HepG2 (cell line): ENCODE measurements at regions not wholly inside any gene's neighbourhood (a gene's known extent, or its start where the extent isn't known, plus 50 kb on each side); places are given as distances from the start of the nearest gene placed in this dataset.

Experiments
- ATAC-seq: fragments of 200-7000 bp; cut with Tn5 transposase; 3 replicates; pipeline ENCODE4 v1.9.1; 2020; ENCODE audit warnings: mild to moderate bottlenecking, moderate library complexity
- BruUV-seq: library from RNA; stranded (reverse); fragments of 400-500 nt; replicated peaks from 2 replicates; lab custom pipeline; 2021; lab: Mats Ljungman, UMichigan
- CTCF ChIA-PET: fragments of 300-600 bp; formaldehyde crosslinking; extraction: SDS; loops from one replicate; lab custom pipeline; 2021; ENCODE audit warnings: low total read pairs, inconsistent platforms, low intra/inter-chr PET ratio; lab: Yijun Ruan, JAX
- POLR2A ChIA-PET: fragments of 350-600 bp; sonication (Branson Sonifier 250); formaldehyde crosslinking; loops from one replicate; lab custom pipeline; 2020; ENCODE audit warnings: antibody characterized with exemption, inconsistent platforms; lab: Yijun Ruan, JAX
- DNase-seq: peaks from one replicate; pipeline ENCODE4 v3.0.0-alpha.2; 2015; ENCODE audit warnings: low spot score
- FAIRE-seq: peaks from 3 replicates; lab custom pipeline; 2011; peaks lifted over from hg19 to GRCh38; lab: Jason Lieb, UNC
- H2AFZ ChIP-seq: one replicate; pipeline ENCODE4 v1.6.1; 2011; ENCODE audit warnings: low read length, inconsistent platforms
- H3K27ac ChIP-seq: fragments of 300-600 bp; 3 replicates; pipeline ENCODE4 v1.8.0; 2011; ENCODE audit warnings: mixed run types, mild to moderate bottlenecking, mixed read lengths, low read length, inconsistent platforms; ENCODE audit not compliant: insufficient read depth; ENCODE audit errors: extremely low read length
- H3K27me3 ChIP-seq, 2 experiments: fragments of 200-600 bp in 1 of 2; 2 replicates in 1 of 2; 3 replicates in 1 of 2; pipeline versions ENCODE4 v1.6.0 to v1.8.0; 2011; ENCODE audit warnings: low read length in 2 of 2, mild to moderate bottlenecking in 2 of 2, moderate library complexity in 2 of 2, inconsistent platforms in 1 of 2; ENCODE audit not compliant: insufficient read depth in 2 of 2, control insufficient read depth in 1 of 2
- H3K36me3 ChIP-seq, 2 experiments: fragments of 200-600 bp in 1 of 2; replicated peaks in 1 of 2; 2 replicates in 1 of 2; 3 replicates in 1 of 2; pipeline versions ENCODE4 v1.5.1 to v1.8.0; 2011; ENCODE audit warnings: low read length in 2 of 2, inconsistent platforms in 1 of 2; ENCODE audit not compliant: insufficient read depth in 2 of 2, control insufficient read depth in 1 of 2
- H3K4me1 ChIP-seq: 2 replicates; pipeline ENCODE4 v1.5.1; 2012; ENCODE audit warnings: low read length, inconsistent platforms; ENCODE audit not compliant: insufficient read depth
- H3K4me2 ChIP-seq: 2 replicates; pipeline ENCODE4 v1.6.0; 2011; ENCODE audit warnings: low read depth, low read length, inconsistent platforms
- H3K4me3 ChIP-seq, 3 experiments: fragments of 200-600 bp in 1 of 3; sonication (generic), shearing (Covaris generic) in 1 of 3; replicated peaks in 1 of 3; 2 replicates each; pipeline ENCODE4 v1.5.1; 2011 to 2016; ENCODE audit warnings: low read length in 3 of 3, inconsistent platforms in 2 of 3, low read depth in 2 of 3, mild to moderate bottlenecking in 2 of 3, control low read depth in 1 of 3, mixed read lengths in 1 of 3; ENCODE audit not compliant: insufficient read depth in 1 of 3
- H3K79me2 ChIP-seq: one replicate; pipeline ENCODE4 v1.6.1; 2011; ENCODE audit warnings: low read length, inconsistent platforms; ENCODE audit not compliant: insufficient read depth
- H3K9ac ChIP-seq: 2 replicates; pipeline ENCODE4 v1.6.0; 2011; ENCODE audit warnings: mild to moderate bottlenecking, low read depth, low read length, inconsistent platforms; ENCODE audit not compliant: insufficient read depth
- H3K9me3 ChIP-seq: 2 replicates; pipeline ENCODE4 v1.5.1; 2012; ENCODE audit warnings: mild to moderate bottlenecking, low read length
- H4K20me1 ChIP-seq: 2 replicates; pipeline ENCODE4 v1.6.0; 2011; ENCODE audit warnings: inconsistent platforms, mild to moderate bottlenecking, low read length, moderate library complexity; ENCODE audit not compliant: insufficient read depth
- DNMT3B ChIP-seq: conservative IDR thresholded peaks from 2 replicates; pipeline ENCODE4 v1.6.1; 2016; ENCODE audit warnings: missing biosample characterization, control low read depth
- DR1 ChIP-seq: sonication (generic); formaldehyde crosslinking; IDR thresholded peaks from 2 replicates; pipeline ENCODE4 v1.8.0; 2021; ENCODE audit warnings: mild to moderate bottlenecking, missing genetic modification reagents, inconsistent platforms
- DRAP1 ChIP-seq: IDR thresholded peaks from 2 replicates; pipeline ENCODE4 v1.6.1; 2016; ENCODE audit warnings: missing genetic modification reagents, missing compliant biosample characterization
- GMEB1 ChIP-seq: sonication (generic); formaldehyde crosslinking; IDR thresholded peaks from 2 replicates; pipeline ENCODE4 v1.5.1; 2020; ENCODE audit warnings: missing genetic modification reagents, mild to moderate bottlenecking, borderline replicate concordance
- PRDM15 ChIP-seq: sonication (generic); formaldehyde crosslinking; IDR thresholded peaks from 2 replicates; pipeline ENCODE4 v1.4.0; 2020; ENCODE audit warnings: missing genetic modification reagents
- RXRA ChIP-seq: sonication (generic); formaldehyde crosslinking; IDR thresholded peaks from 2 replicates; pipeline ENCODE4 v1.5.1; 2020; ENCODE audit warnings: missing genetic modification reagents
- TFDP2 ChIP-seq: sonication (generic); formaldehyde crosslinking; IDR thresholded peaks from 2 replicates; pipeline ENCODE4 v1.4.0; 2020; ENCODE audit warnings: missing genetic modification reagents
- ZFP36L2 ChIP-seq: sonication (generic); formaldehyde crosslinking; IDR thresholded peaks from 2 replicates; pipeline ENCODE4 v1.4.0; 2020; ENCODE audit warnings: missing genetic modification reagents
- ZNF383 ChIP-seq: sonication (generic); formaldehyde crosslinking; IDR thresholded peaks from 2 replicates; pipeline ENCODE4 v1.4.0; 2020; ENCODE audit warnings: missing genetic modification reagents, mild to moderate bottlenecking, borderline replicate concordance
- ZNF501 ChIP-seq: sonication (generic); formaldehyde crosslinking; IDR thresholded peaks from 2 replicates; pipeline ENCODE4 v1.5.1; 2020; ENCODE audit warnings: mild to moderate bottlenecking, moderate library complexity, missing genetic modification reagents
- ZSCAN22 ChIP-seq: sonication (generic); formaldehyde crosslinking; IDR thresholded peaks from 2 replicates; pipeline ENCODE4 v1.4.0; 2020; ENCODE audit warnings: mild to moderate bottlenecking, missing genetic modification reagents
- ZSCAN30 ChIP-seq: sonication (generic); formaldehyde crosslinking; IDR thresholded peaks from 2 replicates; pipeline ENCODE4 v1.5.0; 2020; ENCODE audit warnings: mild to moderate bottlenecking, missing genetic modification reagents
- WGBS: methylation state at CpG from one replicate; pipeline ENCODE4 v1.1.6; 2017; ENCODE audit warnings: low lambda C conversion rate; 5-methylcytosine and 5-hydroxymethylcytosine counted together
- in situ Hi-C: cut with HindIII; loops from 2 replicates; pipeline ENCODE4 v1.10.0; 2017; ENCODE audit warnings: low pct_unique_long_range_greater_than_20kb; ENCODE audit not compliant: extremely low pct_ligation_motif_present
- intact Hi-C: fragments of 100-400 bp; cut with micrococcal nuclease; formaldehyde crosslinking; loops from one replicate; pipeline ENCODE4 v1.10.0; 2022; ENCODE audit not compliant: unreplicated experiment

- TF ChIP-seq GMEB1 (no peak), ZFP36L2 (CRISPR knock-in tag) (no peak), DNMT3B (CRISPR knock-in tag) (no peak)
Observed at GRCh38 chr17:71519285-71519684, 601.5 kb upstream of the SOX9 start (continued).

GRCh38 chr17:71521724-71522123 is 599.1 kb upstream of the SOX9 start:
- no TSS peak for BruUV-seq
- H3K9me3 ChIP-seq = no peaks in the 10 kb centered on the region
- no peak overlapping the region for H3K27ac ChIP-seq
- no peak overlapping the region for H3K4me2 ChIP-seq
- in situ Hi-C loops = no loop called here
- no peak overlapping the region for H2AFZ ChIP-seq
- H3K79me2 ChIP-seq = no peaks in the 10 kb centered on the region
- CTCF ChIA-PET = no interaction called here
- intact Hi-C loops = no loop called here
- no peaks in the 10 kb centered on the region for H3K4me1 ChIP-seq
- no peaks in the 10 kb centered on the region for H3K36me3 ChIP-seq
- TF ChIP-seq ZSCAN30 (no peak), RXRA (CRISPR knock-in tag) (no peak), TFDP2 (CRISPR knock-in tag) (no peak), ZNF383 (CRISPR knock-in tag) (no peak), PRDM15 (no peak), DRAP1 (CRISPR knock-in tag) (no peak), ZNF501 (CRISPR knock-in tag) (no peak), ZSCAN22 (no peak), DR1 (no peak)
- no peak overlapping the region for H3K4me3 ChIP-seq
- no peak overlapping the region for H3K9ac ChIP-seq
- no peak for ATAC-seq
- no peaks in the 10 kb centered on the region for H4K20me1 ChIP-seq
- no peaks in the 10 kb centered on the region for H3K27me3 ChIP-seq
- no peak for FAIRE-seq
- no peak for DNase-seq
- WGBS = 4% methylated on average over 2 of the region's 2 CpGs
- POLR2A ChIA-PET = no interaction called here
